Psoas muscle (tissue), 7 donors: ENCODE measurements at regions not wholly inside any gene's neighbourhood (a gene's known extent, or its start where the extent isn't known, plus 50 kb on each side); places are given as distances from the start of the nearest gene placed in this dataset.

Source experiments
- ATAC-seq, 4 donors: fragments of 200-7000 bp; cut with Tn5 transposase; one replicate each; pipeline ENCODE4 v1.9.1; 2020; ENCODE audit warnings: moderate library complexity in 3 of 4, mild to moderate bottlenecking in 2 of 4
- DNase-seq, 2 donors: peaks; one replicate each; pipeline ENCODE4 v3.0.0-alpha.2; 2020
- H3K27ac ChIP-seq: fragments of 200-600 bp; one replicate; pipeline ENCODE4 v1.8.0; 2022
- H3K27me3 ChIP-seq, 3 donors: fragments of 200-600 bp in 1 of 3; one replicate each; pipeline versions ENCODE4 v1.6.1 to v1.8.0; 2013 to 2022; ENCODE audit warnings: low read length in 2 of 3, mild to moderate bottlenecking in 2 of 3, moderate library complexity in 1 of 3; ENCODE audit not compliant: insufficient read depth in 3 of 3
- H3K36me3 ChIP-seq, 2 donors: fragments of 200-600 bp in 1 of 2; one replicate each; pipeline versions ENCODE4 v1.6.1 to v1.8.0; 2013 to 2022; ENCODE audit warnings: low read depth in 1 of 2, mild to moderate bottlenecking in 1 of 2, moderate library complexity in 1 of 2; ENCODE audit not compliant: insufficient read depth in 1 of 2
- H3K4me1 ChIP-seq: fragments of 200-600 bp; one replicate; pipeline ENCODE4 v1.8.0; 2022
- H3K4me3 ChIP-seq: fragments of 200-600 bp; one replicate; pipeline ENCODE4 v1.8.0; 2022; ENCODE audit warnings: mild to moderate bottlenecking
- H3K9me3 ChIP-seq: fragments of 200-600 bp; one replicate; pipeline ENCODE4 v1.8.0; 2022
- WGBS, 3 donors: extraction: QIAGEN DNeasy Blood & Tissue Kit; methylation state at CpG; one replicate each; pipeline versions ENCODE4 v1.1.6 to v1.1.7; 2013; 5-methylcytosine and 5-hydroxymethylcytosine counted together
- intact Hi-C, 2 donors: fragments of 100-400 bp; cut with DNase I; formaldehyde crosslinking; loops; one replicate each; pipeline versions ENCODE4 v1.11.0 to v1.14.2; 2022
- TF ChIP-seq, protein P1 (sequence below): fragments of 200-600 bp; IDR thresholded peaks from one replicate; pipeline ENCODE4 v1.8.0; 2022; ENCODE audit warnings: antibody characterized with exemption
- donor health status: healthy with polysubstance abuse.
- donor health status: DM: no; HTN: no; CAD: no; lungs with moderate emphysema.
- donor health status: Bipolar disorder and iron deficiency.
- donor health status: healthy.
- donor health status: DM: yes; HTN: yes; CAD: no.
- donor health status: DM: no; HTN: no; CAD: no.
- donor health status: DM: yes; HTN: yes; CAD: no.

GRCh38 chr19:33977756-33978685, 181.4 kb downstream of the KCTD15 start:
- intact Hi-C loops, result loop anchor here in 1 of 2 donors (5.0 kb wide), 1 partner anchor 471 kb away; no protein-coding TSS in a partner anchor
- Histone ChIP-seq H3K4me1 (no peaks in the 10 kb centered on the region), H3K36me3 (no peaks in the 10 kb centered on the region), H3K27ac (no peak overlapping the region), H3K4me3 (no peak overlapping the region), H3K27me3 (peaks cover 0 to 2% (median 0%) of the 10 kb centered on the region in 3 donors), H3K9me3 (peaks cover 8% of the 10 kb centered on the region)
- 83 to 88% (median 85%) methylated on average over 4 of the region's 4 CpGs for WGBS, 3 donors
- no peak for DNase-seq
- TF ChIP-seq, protein P1, sequence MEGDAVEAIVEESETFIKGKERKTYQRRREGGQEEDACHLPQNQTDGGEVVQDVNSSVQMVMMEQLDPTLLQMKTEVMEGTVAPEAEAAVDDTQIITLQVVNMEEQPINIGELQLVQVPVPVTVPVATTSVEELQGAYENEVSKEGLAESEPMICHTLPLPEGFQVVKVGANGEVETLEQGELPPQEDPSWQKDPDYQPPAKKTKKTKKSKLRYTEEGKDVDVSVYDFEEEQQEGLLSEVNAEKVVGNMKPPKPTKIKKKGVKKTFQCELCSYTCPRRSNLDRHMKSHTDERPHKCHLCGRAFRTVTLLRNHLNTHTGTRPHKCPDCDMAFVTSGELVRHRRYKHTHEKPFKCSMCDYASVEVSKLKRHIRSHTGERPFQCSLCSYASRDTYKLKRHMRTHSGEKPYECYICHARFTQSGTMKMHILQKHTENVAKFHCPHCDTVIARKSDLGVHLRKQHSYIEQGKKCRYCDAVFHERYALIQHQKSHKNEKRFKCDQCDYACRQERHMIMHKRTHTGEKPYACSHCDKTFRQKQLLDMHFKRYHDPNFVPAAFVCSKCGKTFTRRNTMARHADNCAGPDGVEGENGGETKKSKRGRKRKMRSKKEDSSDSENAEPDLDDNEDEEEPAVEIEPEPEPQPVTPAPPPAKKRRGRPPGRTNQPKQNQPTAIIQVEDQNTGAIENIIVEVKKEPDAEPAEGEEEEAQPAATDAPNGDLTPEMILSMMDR, result no peak
- no peak for ATAC-seq

DNA sequence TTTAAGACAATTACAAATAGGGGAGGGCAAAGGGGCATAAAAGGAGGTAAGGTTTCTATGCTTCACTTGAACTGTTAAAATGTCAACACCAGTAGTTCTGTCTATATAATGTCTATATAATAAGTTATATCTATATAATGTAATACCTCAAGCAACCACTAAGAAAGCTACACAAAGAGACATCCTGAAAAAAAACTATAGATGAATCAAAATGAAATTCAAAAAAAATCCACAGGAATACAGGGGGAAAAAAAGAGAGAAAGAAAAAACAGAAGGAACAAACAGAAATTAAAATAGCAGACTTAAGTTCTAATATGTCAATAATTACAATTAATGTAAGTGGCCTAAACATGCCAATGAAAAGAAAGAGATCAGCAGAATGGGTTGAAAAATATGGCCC, 186.0 kb downstream of the KCTD15 start:
- H3K9me3 ChIP-seq, result peaks cover 12% of the 10 kb centered on the region
- H3K4me3 ChIP-seq, result no peak overlapping the region
- no peaks in the 10 kb centered on the region for H3K4me1 ChIP-seq
- H3K27ac ChIP-seq, result no peak overlapping the region
- ATAC-seq (no peak), DNase-seq (no peak)
- H3K36me3 ChIP-seq, result no peaks in the 10 kb centered on the region
- TF ChIP-seq, protein P1, result no peak
- intact Hi-C loops, result no loop called here
- peaks cover 0 to 2% (median 0%) of the 10 kb centered on the region in 3 donors for H3K27me3 ChIP-seq

DNA sequence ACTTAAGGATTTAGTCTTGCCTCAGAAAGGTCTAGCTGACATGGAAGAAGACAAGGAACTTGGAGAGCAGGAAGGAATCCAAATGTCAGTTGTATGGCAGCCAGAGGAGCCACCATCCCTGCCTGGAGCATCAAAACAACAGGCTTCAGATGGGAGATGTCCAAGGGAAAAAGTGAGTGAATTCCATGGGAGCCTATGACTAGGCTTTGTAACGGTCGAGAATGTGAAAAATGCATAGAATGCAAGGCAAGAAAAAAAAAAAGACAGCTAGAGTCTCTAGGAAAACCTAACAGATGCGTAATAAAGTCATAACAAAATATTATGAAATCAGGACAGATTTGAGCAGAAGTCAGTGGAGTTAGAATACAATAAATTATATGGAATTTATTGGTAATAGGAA, 183.7 kb upstream of the LSM14A start:
- intact Hi-C loops, result no loop called here
- TF ChIP-seq, protein P1, result no peak
- ATAC-seq, result no peak
- DNase-seq, result no peak
- WGBS, 3 donors, result 48 to 60% (median 49%) methylated on average over 3 of the region's 3 CpGs
- peaks cover 24% of the 10 kb centered on the region for H3K9me3 ChIP-seq
- H3K36me3 ChIP-seq, result no peaks in the 10 kb centered on the region
- H3K27ac ChIP-seq, result no peak overlapping the region
- H3K4me1 ChIP-seq, result no peaks in the 10 kb centered on the region
- H3K4me3 ChIP-seq, result no peak overlapping the region
- H3K27me3 ChIP-seq, result peaks cover 0 to 3% (median 0%) of the 10 kb centered on the region in 3 donors

DNA sequence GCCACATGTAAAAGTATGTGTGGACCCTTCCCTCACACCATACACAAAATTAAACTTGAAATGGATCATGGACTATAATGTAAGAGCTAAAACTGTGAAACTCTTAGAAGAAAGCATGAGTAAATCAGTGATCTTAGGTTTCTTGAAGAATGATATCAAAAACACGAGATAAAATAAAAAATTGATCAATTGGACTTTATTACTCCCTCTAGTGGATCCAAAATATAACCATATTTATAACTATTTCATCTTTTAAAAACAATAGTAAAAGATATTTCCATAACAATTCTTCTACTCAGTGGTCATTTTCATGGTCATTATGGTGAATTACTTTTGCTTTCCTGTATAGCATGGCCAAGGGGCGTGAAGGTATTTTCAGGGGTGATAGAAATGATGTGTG, 174.6 kb upstream of the LSM14A start:
- H3K27me3 ChIP-seq, result peaks cover 0 to 5% (median 0%) of the 10 kb centered on the region in 3 donors
- TF ChIP-seq, protein P1, result no peak
- no peak overlapping the region for H3K27ac ChIP-seq
- no peak overlapping the region for H3K4me3 ChIP-seq
- intact Hi-C loops, result loop anchor here in 1 of 2 donors (2.0 kb wide), 2 partner anchors 203 to 219 kb away; no protein-coding TSS in a partner anchor
- no peaks in the 10 kb centered on the region for H3K4me1 ChIP-seq
- DNase-seq (no peak), ATAC-seq (no peak)
- no peaks in the 10 kb centered on the region for H3K36me3 ChIP-seq
- WGBS, 3 donors, result 53 to 57% (median 55%) methylated on average over 2 of the region's 2 CpGs
- peaks cover 6% of the 10 kb centered on the region for H3K9me3 ChIP-seq
